ENCODE measurements at regions not wholly inside any gene's neighbourhood (a gene's known extent, or its start where the extent isn't known, plus 50 kb on each side); places are given as distances from the start of the nearest gene placed in this dataset.

GRCh38 chr4:54958236-54958635, 167.2 kb downstream of the KDR start:
- Mint-ChIP-seq H3K4me3 (peak overlapping the region; percentile 84), H3K27me3 (ENCODE audit: low read depth in 2 of 2) (no peaks in the 10 kb centered on the region)
- DNase-seq = peak; percentile 24 to 53

DNA sequence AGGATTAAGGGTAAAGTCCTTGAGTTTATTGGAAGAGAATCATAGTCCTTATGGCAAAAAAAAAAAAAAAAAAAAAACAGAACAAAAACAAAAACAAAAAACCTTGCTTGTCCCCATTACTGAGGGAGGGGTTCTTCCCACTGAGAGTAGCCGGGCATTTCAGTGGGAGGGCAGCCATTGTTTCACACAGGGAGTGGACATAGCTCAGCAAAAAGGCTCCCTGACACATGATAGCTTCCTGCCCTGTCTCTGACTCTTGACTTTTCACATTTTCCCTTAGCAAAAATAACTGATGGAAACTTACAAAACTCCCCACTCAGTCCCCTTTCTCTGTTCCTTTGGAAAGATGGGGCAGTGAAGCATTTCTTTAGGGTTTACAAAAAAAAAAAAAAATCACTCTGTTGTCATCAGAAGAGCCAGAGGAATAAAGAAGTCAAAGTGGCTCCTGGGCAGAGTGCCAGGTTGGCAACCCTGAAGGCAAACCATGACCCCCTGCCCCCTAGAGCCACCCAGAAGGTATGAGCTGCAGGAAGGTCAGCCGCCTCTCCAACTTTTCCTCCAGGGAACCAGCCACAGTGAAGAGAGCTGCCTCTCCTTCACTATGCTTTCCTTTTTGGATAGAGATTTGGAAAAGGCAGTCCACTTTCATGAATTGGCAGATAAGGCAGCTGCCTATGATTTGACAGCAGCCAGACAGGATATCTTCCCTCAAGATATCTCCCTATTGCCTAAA, 170.6 kb downstream of the KDR start:
- no peaks in the 10 kb centered on the region for H3K36me3 Mint-ChIP-seq
- Histone ChIP-seq H3K27ac (ENCODE audit: low read length) (no peak overlapping the region), H3K27me3 (ENCODE audit: control insufficient read depth, insufficient read depth, low read length) (no peaks in the 10 kb centered on the region), H3K36me3 (ENCODE audit: control insufficient read depth, insufficient read depth, low read length) (no peaks in the 10 kb centered on the region), H3K9me3 (ENCODE audit: control insufficient read depth, insufficient read depth, low read length) (no peaks in the 10 kb centered on the region), H3K4me3 (ENCODE audit: low read length) (no peak overlapping the region), H3K4me1 (ENCODE audit: control insufficient read depth, insufficient read depth, low read length) (peaks cover 11% of the 10 kb centered on the region)
- ATAC-seq (no peak), DNase-seq (no peak)
- H3K4me1 Mint-ChIP-seq = peaks cover 19 to 25% of the 10 kb centered on the region in 2 donors
- H3K4me3 Mint-ChIP-seq = no peak overlapping the region
- TF ChIP-seq CTCF (IDR thresholded peaks at IDR 0.05) = no peak
- no peak overlapping the region for H3K27ac Mint-ChIP-seq
- WGBS (ENCODE audit: insufficient coverage) = 100% methylated on average over 2 of the region's 2 CpGs
- no peaks in the 10 kb centered on the region for H3K27me3 Mint-ChIP-seq (ENCODE audit: low read depth in 2 of 2)
- H3K9me3 Mint-ChIP-seq = no peaks in the 10 kb centered on the region
- intact Hi-C loops (cut with micrococcal nuclease) = no loop called here

More at GRCh38 chr4:54958236-54958635, 167.2 kb downstream of the KDR start:
- WGBS (ENCODE audit: insufficient coverage) = 63% methylated on average over 6 of the region's 6 CpGs
- no peaks in the 10 kb centered on the region for H3K9me3 Mint-ChIP-seq
- H3K9me3 ChIP-seq (ENCODE audit: control insufficient read depth, insufficient read depth, low read length) = no peaks in the 10 kb centered on the region
- ATAC-seq = peak; percentile 61 to 89 (median 89)
- no peaks in the 10 kb centered on the region for H3K36me3 Mint-ChIP-seq
- peak overlapping the region; percentile 82 to 93 for H3K27ac Mint-ChIP-seq
- TF ChIP-seq CTCF (IDR thresholded peaks at IDR 0.05) = no peak
- H3K4me1 ChIP-seq (ENCODE audit: control insufficient read depth, insufficient read depth, low read length) = peaks cover 11% of the 10 kb centered on the region
- H3K36me3 ChIP-seq (ENCODE audit: control insufficient read depth, insufficient read depth, low read length) = no peaks in the 10 kb centered on the region
- H3K27me3 ChIP-seq (ENCODE audit: control insufficient read depth, insufficient read depth, low read length) = no peaks in the 10 kb centered on the region
- no peak overlapping the region for H3K4me3 ChIP-seq (ENCODE audit: low read length)
- H3K27ac ChIP-seq (ENCODE audit: low read length) = peak overlapping the region; percentile 10
- H3K4me1 Mint-ChIP-seq = peaks cover 26 to 35% of the 10 kb centered on the region in 2 donors
- intact Hi-C loops (cut with micrococcal nuclease) = no loop called here

DNA sequence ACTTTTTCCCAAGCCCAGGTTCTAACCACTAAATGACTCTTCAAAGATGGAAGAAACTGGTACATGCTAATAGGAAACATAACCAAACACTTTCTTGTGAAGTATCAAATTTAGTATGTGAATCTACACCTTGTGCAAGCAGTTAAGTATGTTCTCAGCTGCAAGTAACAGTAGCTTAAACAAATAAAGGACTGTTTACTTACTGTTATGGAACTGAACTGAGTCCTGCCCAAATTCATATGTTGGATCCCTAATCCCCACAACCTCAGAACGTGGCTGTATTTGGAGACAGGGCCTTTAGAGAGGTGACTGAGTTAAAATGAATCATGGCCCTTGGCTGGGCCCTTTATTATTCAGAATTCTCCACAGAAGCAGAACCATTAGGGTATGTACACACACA, 178.7 kb downstream of the KDR start:
- H3K9me3 ChIP-seq (ENCODE audit: control insufficient read depth, insufficient read depth, low read length) = no peaks in the 10 kb centered on the region
- no peak for DNase-seq
- WGBS (ENCODE audit: insufficient coverage) = 100% methylated on average over 1 of the region's 1 CpG
- no peak overlapping the region for H3K27ac ChIP-seq (ENCODE audit: low read length)
- no peaks in the 10 kb centered on the region for H3K27me3 ChIP-seq (ENCODE audit: control insufficient read depth, insufficient read depth, low read length)
- H3K36me3 ChIP-seq (ENCODE audit: control insufficient read depth, insufficient read depth, low read length) = no peaks in the 10 kb centered on the region
- H3K4me3 Mint-ChIP-seq = no peak overlapping the region
- H3K4me1 ChIP-seq (ENCODE audit: control insufficient read depth, insufficient read depth, low read length) = peaks cover 16% of the 10 kb centered on the region
- intact Hi-C loops (cut with micrococcal nuclease) = no loop called here
- no peak overlapping the region for H3K27ac Mint-ChIP-seq
- no peaks in the 10 kb centered on the region for H3K36me3 Mint-ChIP-seq
- no peak for ATAC-seq
- TF ChIP-seq CTCF (IDR thresholded peaks at IDR 0.05) = no peak
- H3K27me3 Mint-ChIP-seq (ENCODE audit: low read depth in 2 of 2) = no peaks in the 10 kb centered on the region
- H3K4me1 Mint-ChIP-seq = peaks cover 11 to 16% of the 10 kb centered on the region in 2 donors
- H3K9me3 Mint-ChIP-seq = no peaks in the 10 kb centered on the region
- H3K4me3 ChIP-seq (ENCODE audit: low read length) = no peak overlapping the region

- TF ChIP-seq CTCF (IDR thresholded peaks at IDR 0.05) = peak; percentile 47
- intact Hi-C loops (cut with micrococcal nuclease) = no loop called here
- peak in 1 of 2 donors; percentile 47 for DNase-seq
Measured at GRCh38 chr4:54945838-54946237, 179.6 kb downstream of the KDR start.

More at GRCh38 chr4:54945838-54946237, 179.6 kb downstream of the KDR start:
- peak; percentile 32 to 42 (median 36) for ATAC-seq
- Mint-ChIP-seq H3K27ac (peak overlapping the region in 1 of 2 donors; percentile 77), H3K36me3 (no peaks in the 10 kb centered on the region), H3K4me3 (no peak overlapping the region), H3K27me3 (ENCODE audit: low read depth in 2 of 2) (no peaks in the 10 kb centered on the region), H3K9me3 (no peaks in the 10 kb centered on the region), H3K4me1 (peaks cover 20 to 25% of the 10 kb centered on the region in 2 donors)
- 27% methylated on average over 6 of the region's 6 CpGs for WGBS (ENCODE audit: insufficient coverage)
- Histone ChIP-seq H3K4me3 (ENCODE audit: low read length) (no peak overlapping the region), H3K27ac (ENCODE audit: low read length) (no peak overlapping the region), H3K9me3 (ENCODE audit: control insufficient read depth, insufficient read depth, low read length) (no peaks in the 10 kb centered on the region), H3K4me1 (ENCODE audit: control insufficient read depth, insufficient read depth, low read length) (peaks cover 22% of the 10 kb centered on the region), H3K27me3 (ENCODE audit: control insufficient read depth, insufficient read depth, low read length) (no peaks in the 10 kb centered on the region), H3K36me3 (ENCODE audit: control insufficient read depth, insufficient read depth, low read length) (no peaks in the 10 kb centered on the region)
